HepG2 (cell line): ENCODE measurements at regions not wholly inside any gene's neighbourhood (a gene's known extent, or its start where the extent isn't known, plus 50 kb on each side); places are given as distances from the start of the nearest gene placed in this dataset.
"Not testable (repeated sequence)": the region's sequence is repeated elsewhere in the genome, so short reads cannot be mapped to it uniquely, and the experiment has no call there.

Source experiments
- ATAC-seq: fragments of 200-7000 bp; cut with Tn5 transposase; 3 replicates; pipeline ENCODE4 v1.9.1; 2020; ENCODE audit warnings: mild to moderate bottlenecking, moderate library complexity
- BruUV-seq: library from RNA; stranded (reverse); fragments of 400-500 nt; replicated peaks from 2 replicates; lab custom pipeline; 2021; lab: Mats Ljungman, UMichigan
- CTCF ChIA-PET: fragments of 300-600 bp; formaldehyde crosslinking; extraction: SDS; loops from one replicate; lab custom pipeline; 2021; ENCODE audit warnings: low total read pairs, inconsistent platforms, low intra/inter-chr PET ratio; lab: Yijun Ruan, JAX
- POLR2A ChIA-PET: fragments of 350-600 bp; sonication (Branson Sonifier 250); formaldehyde crosslinking; loops from one replicate; lab custom pipeline; 2020; ENCODE audit warnings: antibody characterized with exemption, inconsistent platforms; lab: Yijun Ruan, JAX
- DNase-seq: peaks from one replicate; pipeline ENCODE4 v3.0.0-alpha.2; 2015; ENCODE audit warnings: low spot score
- FAIRE-seq: peaks from 3 replicates; lab custom pipeline; 2011; peaks lifted over from hg19 to GRCh38; lab: Jason Lieb, UNC
- H2AFZ ChIP-seq: one replicate; pipeline ENCODE4 v1.6.1; 2011; ENCODE audit warnings: low read length, inconsistent platforms
- H3K27ac ChIP-seq: fragments of 300-600 bp; 3 replicates; pipeline ENCODE4 v1.8.0; 2011; ENCODE audit warnings: mixed run types, mild to moderate bottlenecking, mixed read lengths, low read length, inconsistent platforms; ENCODE audit not compliant: insufficient read depth; ENCODE audit errors: extremely low read length
- H3K27me3 ChIP-seq, 2 experiments: fragments of 200-600 bp in 1 of 2; 2 replicates in 1 of 2; 3 replicates in 1 of 2; pipeline versions ENCODE4 v1.6.0 to v1.8.0; 2011; ENCODE audit warnings: low read length in 2 of 2, mild to moderate bottlenecking in 2 of 2, moderate library complexity in 2 of 2, inconsistent platforms in 1 of 2; ENCODE audit not compliant: insufficient read depth in 2 of 2, control insufficient read depth in 1 of 2
- H3K36me3 ChIP-seq, 2 experiments: fragments of 200-600 bp in 1 of 2; replicated peaks in 1 of 2; 2 replicates in 1 of 2; 3 replicates in 1 of 2; pipeline versions ENCODE4 v1.5.1 to v1.8.0; 2011; ENCODE audit warnings: low read length in 2 of 2, inconsistent platforms in 1 of 2; ENCODE audit not compliant: insufficient read depth in 2 of 2, control insufficient read depth in 1 of 2
- H3K4me1 ChIP-seq: 2 replicates; pipeline ENCODE4 v1.5.1; 2012; ENCODE audit warnings: low read length, inconsistent platforms; ENCODE audit not compliant: insufficient read depth
- H3K4me2 ChIP-seq: 2 replicates; pipeline ENCODE4 v1.6.0; 2011; ENCODE audit warnings: low read depth, low read length, inconsistent platforms
- H3K4me3 ChIP-seq, 3 experiments: fragments of 200-600 bp in 1 of 3; sonication (generic), shearing (Covaris generic) in 1 of 3; replicated peaks in 1 of 3; 2 replicates each; pipeline ENCODE4 v1.5.1; 2011 to 2016; ENCODE audit warnings: low read length in 3 of 3, inconsistent platforms in 2 of 3, low read depth in 2 of 3, mild to moderate bottlenecking in 2 of 3, control low read depth in 1 of 3, mixed read lengths in 1 of 3; ENCODE audit not compliant: insufficient read depth in 1 of 3
- H3K79me2 ChIP-seq: one replicate; pipeline ENCODE4 v1.6.1; 2011; ENCODE audit warnings: low read length, inconsistent platforms; ENCODE audit not compliant: insufficient read depth
- H3K9ac ChIP-seq: 2 replicates; pipeline ENCODE4 v1.6.0; 2011; ENCODE audit warnings: mild to moderate bottlenecking, low read depth, low read length, inconsistent platforms; ENCODE audit not compliant: insufficient read depth
- H3K9me3 ChIP-seq: 2 replicates; pipeline ENCODE4 v1.5.1; 2012; ENCODE audit warnings: mild to moderate bottlenecking, low read length
- H4K20me1 ChIP-seq: 2 replicates; pipeline ENCODE4 v1.6.0; 2011; ENCODE audit warnings: inconsistent platforms, mild to moderate bottlenecking, low read length, moderate library complexity; ENCODE audit not compliant: insufficient read depth
- FOXA1 ChIP-seq, 2 experiments: fragments of 450-650 bp in 1 of 2; sonication (generic) in 1 of 2; formaldehyde crosslinking in 1 of 2; IDR thresholded peaks; 2 replicates each; pipeline versions ENCODE4 v1.4.0 to v1.6.1; 2016 to 2020; ENCODE audit warnings: missing genetic modification reagents in 1 of 2
- NR2F1 ChIP-seq, 2 experiments: fragments of 450-650 bp in 1 of 2; formaldehyde crosslinking in 1 of 2; IDR thresholded peaks; 2 replicates each; pipeline versions ENCODE4 v1.5.0 to v1.6.1; 2016 to 2020; ENCODE audit warnings: mild to moderate bottlenecking in 1 of 2, missing compliant biosample characterization in 1 of 2, missing genetic modification reagents in 1 of 2, moderate library complexity in 1 of 2
- NR2F2 ChIP-seq: IDR thresholded peaks from 2 replicates; pipeline ENCODE4 v1.6.1; 2012; ENCODE audit warnings: low read depth, inconsistent platforms, borderline replicate concordance
- WGBS: methylation state at CpG from one replicate; pipeline ENCODE4 v1.1.6; 2017; ENCODE audit warnings: low lambda C conversion rate; 5-methylcytosine and 5-hydroxymethylcytosine counted together
- in situ Hi-C: cut with HindIII; loops from 2 replicates; pipeline ENCODE4 v1.10.0; 2017; ENCODE audit warnings: low pct_unique_long_range_greater_than_20kb; ENCODE audit not compliant: extremely low pct_ligation_motif_present
- intact Hi-C: fragments of 100-400 bp; cut with micrococcal nuclease; formaldehyde crosslinking; loops from one replicate; pipeline ENCODE4 v1.10.0; 2022; ENCODE audit not compliant: unreplicated experiment
- TF ChIP-seq, protein P1 (sequence below): sonication (generic); formaldehyde crosslinking; IDR thresholded peaks from 2 replicates; pipeline ENCODE4 v1.4.0; 2020; ENCODE audit warnings: missing genetic modification reagents

DNA sequence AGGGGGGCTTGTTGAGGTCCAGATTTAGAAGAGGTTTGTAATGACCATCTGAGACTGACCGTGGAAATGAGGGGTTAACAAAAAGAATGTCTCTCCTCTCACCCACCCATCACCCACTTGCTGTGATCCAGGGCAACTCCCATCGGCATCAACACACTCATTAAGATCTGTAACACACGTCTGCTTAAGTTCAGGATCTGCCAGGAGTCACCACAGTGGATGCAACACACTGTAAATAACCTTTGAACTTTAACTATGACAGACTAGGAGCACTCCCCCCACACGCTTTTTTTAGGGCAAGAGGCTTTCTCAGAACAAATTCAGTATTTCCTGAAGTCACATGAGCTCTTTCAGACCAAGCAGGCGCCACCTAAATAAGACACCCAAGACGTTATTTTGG is 301.9 kb downstream of the ANAPC1 start (continued):
- TF ChIP-seq NR2F1 (CRISPR knock-in tag; IDR thresholded peaks at IDR 0.05), result 0 out of 4 replicates have a peak, but pooled peaks of 1 of the 2 experiments have one; percentile 48
- TF ChIP-seq, protein P1, sequence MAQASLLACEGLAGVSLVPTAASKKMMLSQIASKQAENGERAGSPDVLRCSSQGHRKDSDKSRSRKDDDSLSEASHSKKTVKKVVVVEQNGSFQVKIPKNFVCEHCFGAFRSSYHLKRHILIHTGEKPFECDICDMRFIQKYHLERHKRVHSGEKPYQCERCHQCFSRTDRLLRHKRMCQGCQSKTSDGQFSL (CRISPR knock-in tag), result peak; percentile 66; the same call in 1 of the 2 replicates
- TF ChIP-seq NR2F2, result 0 out of 2 replicates have a peak, but pooled peaks have one; percentile 29
- TF ChIP-seq FOXA1 (IDR thresholded peaks at IDR 0.05), result not testable (repeated sequence)
- TF ChIP-seq FOXA1 (CRISPR knock-in tag; IDR thresholded peaks at IDR 0.05), result 0 out of 2 replicates have a peak, but pooled peaks have one; percentile 11
- TF ChIP-seq, all 625 proteins: peak for 15; not testable (repeated sequence) for 610

DNA sequence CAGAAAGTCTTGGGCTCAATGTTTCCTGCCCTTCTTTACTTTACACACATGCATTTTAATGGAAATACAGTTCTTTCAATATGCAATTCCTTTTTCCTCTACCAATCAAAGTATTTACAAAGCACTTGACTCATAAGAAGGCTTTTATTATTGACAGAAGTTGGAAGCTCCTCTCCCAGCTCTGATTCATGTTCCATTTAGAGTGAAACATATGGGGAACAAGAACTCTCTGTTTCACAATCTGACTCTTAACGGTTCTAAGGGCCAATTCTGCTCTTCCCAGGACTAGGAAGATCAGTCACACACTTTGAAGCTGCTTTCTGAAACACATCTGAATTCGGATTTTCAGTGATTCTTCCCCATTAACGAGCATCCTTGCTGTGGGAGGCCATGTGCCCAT is 300.5 kb downstream of the ANAPC1 start:
- ATAC-seq, H3K27me3 ChIP-seq, BruUV-seq, in situ Hi-C loops, H3K27ac ChIP-seq, H3K9me3 ChIP-seq, H3K4me2 ChIP-seq, DNase-seq, H3K36me3 ChIP-seq, intact Hi-C loops, CTCF ChIA-PET, H3K4me3 ChIP-seq, H3K79me2 ChIP-seq, H3K9ac ChIP-seq, H4K20me1 ChIP-seq, H2AFZ ChIP-seq, POLR2A ChIA-PET: not testable (repeated sequence)
- FAIRE-seq, result peak; percentile 34
- peaks cover 25% of the 10 kb centered on the region for H3K4me1 ChIP-seq
- WGBS, result no CpG with 5 or more reads among the region's 3 CpGs

DNA sequence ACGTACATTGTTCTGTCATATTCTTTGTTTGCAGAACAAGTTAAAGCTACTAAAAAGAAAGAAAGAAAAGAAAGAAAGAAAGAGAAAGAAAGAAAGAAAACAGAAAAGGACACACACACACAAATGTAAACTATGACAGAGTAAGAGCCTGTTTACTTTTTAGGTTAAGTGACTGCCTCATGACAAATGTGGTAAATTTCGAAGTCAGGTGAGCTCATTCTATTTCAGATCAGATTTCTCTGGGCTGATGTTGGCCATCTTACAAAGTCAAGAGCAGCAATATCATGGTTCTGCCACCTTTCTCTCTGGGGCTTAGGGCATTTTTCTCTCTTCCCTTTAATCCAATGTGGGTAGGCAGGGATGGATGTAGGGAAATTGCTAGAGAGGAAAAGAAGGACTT is 299.5 kb downstream of the ANAPC1 start:
- POLR2A ChIA-PET, DNase-seq, in situ Hi-C loops, H3K4me3 ChIP-seq, H3K27ac ChIP-seq, H3K36me3 ChIP-seq, CTCF ChIA-PET, H4K20me1 ChIP-seq, H3K4me2 ChIP-seq, H3K9me3 ChIP-seq, H3K9ac ChIP-seq, BruUV-seq, H3K79me2 ChIP-seq, H2AFZ ChIP-seq, FAIRE-seq, intact Hi-C loops, H3K27me3 ChIP-seq, ATAC-seq: not testable (repeated sequence)
- peaks cover 25% of the 10 kb centered on the region for H3K4me1 ChIP-seq
- 73% methylated on average over 1 of the region's 2 CpGs for WGBS

DNA sequence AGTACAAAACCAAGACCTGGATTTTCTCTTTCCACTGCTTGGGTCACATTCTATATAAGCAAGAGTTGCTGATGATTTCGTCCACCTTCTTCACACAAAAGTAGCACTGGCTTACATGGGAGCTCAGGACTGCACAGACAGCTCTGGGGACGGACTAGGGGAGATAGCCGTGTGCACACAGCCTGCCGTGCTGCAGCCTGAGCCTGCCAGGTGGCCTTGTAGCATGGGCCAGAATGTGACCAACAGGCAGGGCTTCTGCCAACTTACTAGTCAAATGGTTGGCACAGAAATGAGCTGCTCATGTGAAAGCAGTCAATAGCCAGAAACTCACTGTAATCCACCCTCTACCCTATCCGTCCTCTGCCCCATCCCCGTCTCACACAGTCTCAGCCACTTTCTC is 299.0 kb downstream of the ANAPC1 start:
- H3K27ac ChIP-seq, in situ Hi-C loops, H3K27me3 ChIP-seq, H3K9me3 ChIP-seq, H4K20me1 ChIP-seq, POLR2A ChIA-PET, intact Hi-C loops, FAIRE-seq, H3K4me2 ChIP-seq, H2AFZ ChIP-seq, DNase-seq, H3K4me3 ChIP-seq, BruUV-seq, H3K9ac ChIP-seq, CTCF ChIA-PET, H3K79me2 ChIP-seq, H3K36me3 ChIP-seq: not testable (repeated sequence)
- peaks cover 25% of the 10 kb centered on the region for H3K4me1 ChIP-seq
- ATAC-seq, result peak; percentile 29; the same call in 1 of the 3 replicates
- 41% methylated on average over 4 of the region's 6 CpGs for WGBS
